ENCODE measurements at regions not wholly inside any gene's neighbourhood (a gene's known extent, or its start where the extent isn't known, plus 50 kb on each side); places are given as distances from the start of the nearest gene placed in this dataset.

DNA sequence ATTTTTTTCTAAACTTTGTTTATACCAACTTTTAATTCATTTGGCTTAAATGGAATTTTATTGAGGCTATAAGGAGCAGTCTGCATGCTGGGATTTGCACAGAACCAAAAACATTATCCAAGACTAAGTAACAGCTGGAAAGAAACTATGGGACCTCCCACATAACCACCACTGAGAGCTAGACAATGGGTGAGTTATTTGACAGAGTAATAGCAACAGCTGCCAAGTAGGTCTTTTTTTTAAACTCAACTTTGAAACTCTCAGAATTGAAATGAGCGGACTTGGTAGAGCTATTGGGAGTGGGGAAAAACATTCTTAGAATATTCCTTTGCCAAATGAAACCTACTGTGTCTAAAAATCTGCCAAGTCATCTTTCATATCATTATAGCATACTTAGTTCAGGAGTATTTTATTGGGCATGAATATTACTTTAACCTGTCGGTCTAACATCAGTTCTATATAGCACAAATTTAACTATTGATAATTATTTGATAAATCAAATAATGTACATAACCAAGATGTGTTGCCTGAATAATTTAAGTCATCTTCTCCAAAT is 1428.0 kb downstream of the PCDH7 start:
- no peak overlapping the region for H3K23ac ChIP-seq (ENCODE audit: insufficient read length, low read depth, low read length)
- no peak overlapping the region for H3K18ac ChIP-seq (ENCODE audit: insufficient read length, low read depth, low read length)
- H2BK120ac ChIP-seq (ENCODE audit: low read depth, low read length, poor library complexity, severe bottlenecking): no peak overlapping the region
- no peak overlapping the region for H3K14ac ChIP-seq (ENCODE audit: insufficient read depth, low read length)
- no peak overlapping the region for H2BK12ac ChIP-seq (ENCODE audit: insufficient read length, low read depth, low read length)
- no peaks in the 10 kb centered on the region for H3K79me2 ChIP-seq (ENCODE audit: insufficient read depth, low read length)
- Mint-ChIP-seq H3K27me3 (ENCODE audit: low read depth) (no peaks in the 10 kb centered on the region), H3K4me1 (peaks cover 7% of the 10 kb centered on the region in 2 experiments; a peak in 3 of 4 replicates), H3K9me3 (no peaks in the 10 kb centered on the region), H3K4me3 (no peak overlapping the region), H3K36me3 (ENCODE audit: insufficient read depth in 1 of 3, low read depth in 3 of 3) (no peaks in the 10 kb centered on the region; a peak in 1 of 7 replicates), H3K27ac (no peak overlapping the region)
- WGBS (ENCODE audit: extremely low coverage, insufficient read length, low lambda C conversion rate): no CpG with 5 or more reads among the region's 2 CpGs
- H2BK5ac ChIP-seq (ENCODE audit: insufficient read length, low read length): no peak overlapping the region
- no peak overlapping the region for H2BK15ac ChIP-seq (ENCODE audit: low read depth, low read length)
- no peak overlapping the region for H2BK20ac ChIP-seq (ENCODE audit: low read depth, low read length, poor library complexity, severe bottlenecking)
- no peak overlapping the region for H3K27ac ChIP-seq (ENCODE audit: insufficient read length, low read depth, low read length)
- H3T11ph ChIP-seq (ENCODE audit: low read length): no peak overlapping the region
- H3K4me1 ChIP-seq (ENCODE audit: insufficient read depth, low read length): no peaks in the 10 kb centered on the region
- no peaks in the 10 kb centered on the region for H3K79me1 ChIP-seq (ENCODE audit: insufficient read depth, low read depth, low read length, poor library complexity, severe bottlenecking)
- no peak overlapping the region for H3K9ac ChIP-seq (ENCODE audit: extremely low read depth, insufficient read length, low read length)
- H4K5ac ChIP-seq (ENCODE audit: insufficient read length, low read depth, low read length): no peak overlapping the region
- H3K4me2 ChIP-seq (ENCODE audit: insufficient read depth, insufficient read length, low read length): no peak overlapping the region
- no peak for TF ChIP-seq CTCF (conservative IDR thresholded peaks at IDR 0.05)
- no peak overlapping the region for H4K8ac ChIP-seq (replicated peaks; ENCODE audit: insufficient read length, low read depth, low read length)
- DNase-seq: no peak
- H2AK5ac ChIP-seq (ENCODE audit: insufficient read length, low read length): no peak overlapping the region
- H3K27me3 ChIP-seq (ENCODE audit: insufficient read depth, low read length): no peaks in the 10 kb centered on the region
- H3K56ac ChIP-seq (ENCODE audit: insufficient read length, low read depth, low read length): no peak overlapping the region
- no peak overlapping the region for H4K91ac ChIP-seq (ENCODE audit: insufficient read length, low read depth, low read length)
- H3K4ac ChIP-seq (ENCODE audit: low read depth, low read length): no peak overlapping the region
- H2AFZ ChIP-seq (ENCODE audit: low read length): no peak overlapping the region
- no peaks in the 10 kb centered on the region for H4K20me1 ChIP-seq (ENCODE audit: control insufficient read depth, insufficient read depth, insufficient read length)
- H3K23me2 ChIP-seq (ENCODE audit: insufficient read length, low read depth, low read length, poor library complexity, severe bottlenecking): no peaks in the 10 kb centered on the region
- no peaks in the 10 kb centered on the region for H3K9me3 ChIP-seq (ENCODE audit: control insufficient read depth, low read depth, low read length)

Data from H9 (cell line).